ENCODE measurements at regions not wholly inside any gene's neighbourhood (a gene's known extent, or its start where the extent isn't known, plus 50 kb on each side); places are given as distances from the start of the nearest gene placed in this dataset.

DNA sequence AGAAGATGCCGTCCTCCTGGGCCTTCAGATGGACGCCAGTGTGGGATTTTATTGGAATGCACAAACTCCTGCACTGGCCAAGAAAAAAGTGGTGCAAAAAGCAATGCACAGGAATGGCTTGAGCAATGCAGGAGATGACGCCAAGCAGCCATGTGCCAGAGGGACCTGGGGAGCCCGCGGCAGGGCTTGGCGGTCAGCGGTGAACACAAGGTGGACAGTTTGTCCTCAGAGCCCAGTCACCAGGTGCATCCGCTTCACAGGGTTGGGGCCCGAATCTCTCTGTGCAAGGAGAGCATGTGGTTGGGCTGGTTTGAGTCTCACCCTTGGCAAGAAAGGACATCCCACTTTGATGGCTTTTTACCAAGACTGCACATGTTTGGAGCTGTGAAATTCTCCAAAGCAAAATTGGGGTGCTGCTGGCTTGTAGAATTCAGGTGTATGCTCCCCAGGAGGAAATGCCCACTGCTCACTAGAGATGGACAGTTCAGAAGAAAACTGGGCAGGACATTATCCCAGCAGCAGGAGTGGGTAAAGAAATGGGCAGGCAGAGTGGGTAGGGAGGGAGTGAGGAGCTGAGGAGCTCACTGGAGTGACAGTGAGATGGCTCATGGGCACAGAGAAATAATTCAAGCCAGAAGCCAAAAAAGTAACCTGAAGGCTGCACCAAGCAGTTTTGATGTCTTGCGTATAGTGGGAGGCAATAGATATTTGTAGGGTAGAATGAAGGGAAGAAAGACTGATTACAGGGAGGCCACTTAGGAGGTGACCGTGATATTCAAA is 463.9 kb downstream of the MTRR start:
- DNase-seq = no peak

DNA sequence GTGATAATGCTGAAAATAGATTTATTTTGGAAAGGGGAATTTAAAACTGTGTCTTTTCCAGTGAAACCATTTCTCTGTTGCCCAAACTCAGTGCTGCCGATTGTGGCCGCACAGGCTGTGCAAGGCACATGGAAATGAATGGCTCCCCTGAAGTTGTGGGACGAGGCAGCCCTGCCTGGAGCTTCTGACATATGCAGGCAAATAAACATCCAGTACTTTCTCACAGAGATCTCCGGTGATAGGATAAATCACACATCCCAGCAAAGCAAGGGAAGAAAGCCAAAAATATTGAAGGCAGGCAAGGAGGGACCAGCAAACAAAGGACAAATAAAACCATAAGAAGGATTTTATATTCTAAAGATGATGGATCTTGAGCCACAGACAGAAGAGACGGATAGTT is 464.5 kb downstream of the MTRR start:
- no peak for DNase-seq

DNA sequence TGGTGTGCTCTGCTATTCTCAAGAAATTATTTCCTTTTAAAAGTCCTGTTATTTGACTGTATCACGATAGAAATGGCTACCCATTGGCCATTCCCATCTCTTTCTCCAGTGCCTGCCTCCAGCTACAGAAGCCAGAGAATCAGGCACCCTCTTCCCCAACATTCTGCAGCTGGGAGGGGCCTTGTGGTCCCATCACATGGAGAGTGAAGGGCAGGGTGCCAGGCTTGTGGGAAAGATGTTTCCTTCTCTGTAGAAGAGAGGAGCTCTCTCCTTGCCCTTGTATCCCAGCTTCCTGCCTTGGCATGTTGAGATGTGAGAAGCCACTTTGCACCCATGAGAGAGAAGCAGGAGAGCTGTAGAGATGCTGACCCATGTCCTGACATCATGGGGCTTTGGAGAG is 465.0 kb downstream of the MTRR start:
- no peak for DNase-seq

DNA sequence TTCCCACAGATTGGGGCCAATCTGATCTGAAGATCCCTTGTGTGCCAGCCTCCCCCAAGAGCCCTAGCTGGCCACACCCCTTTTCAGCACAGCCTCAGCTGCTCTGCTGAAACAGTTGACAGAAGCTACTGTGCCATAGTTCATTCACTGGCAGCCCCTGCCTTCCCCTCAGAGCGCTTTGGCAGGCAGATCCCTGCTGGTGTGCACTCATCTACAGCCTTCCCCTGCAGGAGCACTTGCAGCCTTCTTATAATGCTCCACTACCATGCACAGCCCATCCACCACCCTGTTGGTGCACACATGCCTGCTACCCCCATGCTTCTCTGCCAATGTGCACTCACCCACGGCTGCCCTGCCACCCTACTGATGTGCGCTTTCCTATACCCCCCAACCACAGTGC is 471.3 kb downstream of the MTRR start:
- no peak for DNase-seq

DNA sequence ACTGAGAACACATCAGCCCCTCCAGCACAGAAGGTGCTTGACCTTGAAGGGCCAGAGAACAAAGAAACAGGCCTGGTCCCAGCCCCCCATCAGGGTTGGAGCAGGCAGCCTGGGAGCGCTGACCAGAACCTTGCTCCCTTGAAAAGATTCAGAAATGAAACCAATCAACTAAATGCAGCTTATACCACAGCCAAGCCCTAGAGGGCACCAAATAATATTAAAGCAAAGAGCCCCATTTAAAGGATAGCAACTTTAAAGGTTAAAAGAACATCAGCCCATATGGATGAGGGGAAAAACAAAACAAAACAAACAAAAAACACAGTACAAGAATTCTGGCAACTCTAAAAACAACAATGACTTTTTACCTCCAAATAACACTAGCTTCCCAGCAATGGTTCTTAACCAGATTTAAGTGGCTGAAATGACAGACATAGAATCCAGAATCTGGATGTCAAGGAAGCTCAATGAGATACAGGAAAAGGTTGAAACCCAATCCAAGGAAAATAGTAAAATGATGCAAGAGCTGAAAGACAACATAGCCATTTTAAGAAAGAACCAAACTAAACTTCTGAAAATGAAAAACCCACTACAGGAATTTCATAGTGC is 471.9 kb downstream of the MTRR start:
- peak; percentile 15 for DNase-seq

DNA sequence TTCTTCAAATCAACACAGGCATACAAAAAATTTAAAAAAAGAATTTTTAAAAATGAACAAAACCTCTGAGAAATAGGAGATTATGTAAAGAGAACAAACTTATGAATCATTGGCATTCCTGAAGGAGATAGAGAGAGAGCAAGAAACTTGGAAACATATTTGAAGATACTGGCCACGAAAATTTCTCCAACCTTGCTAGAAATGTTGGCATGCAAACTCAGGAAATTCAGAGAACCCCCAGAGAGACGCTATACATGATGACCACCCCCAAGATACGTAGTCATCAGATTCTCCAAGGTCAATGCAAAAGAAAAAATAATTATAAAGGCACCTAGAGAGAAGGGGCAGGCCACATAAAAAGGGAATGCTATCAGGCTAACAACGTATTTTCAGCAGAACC is 472.5 kb downstream of the MTRR start:
- DNase-seq = no peak

DNA sequence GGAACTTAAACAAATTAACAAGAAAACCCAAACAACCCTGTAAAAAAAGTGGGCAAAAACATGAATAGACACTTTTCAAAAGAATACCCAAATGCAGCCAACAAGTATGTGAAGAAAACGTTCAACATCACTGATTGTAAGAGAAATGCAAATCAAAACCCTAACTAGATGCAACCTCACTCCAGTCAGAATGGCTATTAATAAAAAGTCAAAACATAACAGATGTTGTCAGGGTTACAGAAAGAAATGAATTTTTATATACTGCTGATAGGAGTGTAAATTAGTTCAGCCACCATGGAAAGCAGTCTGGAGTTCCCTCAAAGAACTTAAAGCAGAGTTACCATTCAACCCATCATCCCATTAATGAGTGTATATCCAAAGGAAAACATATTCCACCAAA is 479.0 kb downstream of the MTRR start:
- no peak for DNase-seq

DNA sequence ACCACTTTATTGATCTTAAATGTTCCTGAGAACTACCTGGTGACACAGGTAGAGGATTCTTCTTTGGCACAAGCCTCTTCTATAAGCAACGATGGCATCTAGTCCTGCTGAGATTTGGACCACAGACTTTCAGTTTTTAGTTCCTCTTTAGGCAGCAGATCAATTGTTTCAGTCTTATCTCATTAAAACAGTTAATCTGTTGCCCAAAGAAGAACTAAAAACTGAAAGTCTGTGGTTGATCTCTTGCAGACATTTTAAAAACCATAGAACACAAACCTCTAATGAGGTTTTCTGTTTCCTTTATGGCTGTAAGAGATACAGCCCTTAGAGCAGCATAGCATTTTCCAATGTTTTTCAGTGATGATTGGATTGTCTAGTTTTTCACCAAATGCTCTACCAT is 480.9 kb downstream of the MTRR start:
- DNase-seq = no peak

DNA sequence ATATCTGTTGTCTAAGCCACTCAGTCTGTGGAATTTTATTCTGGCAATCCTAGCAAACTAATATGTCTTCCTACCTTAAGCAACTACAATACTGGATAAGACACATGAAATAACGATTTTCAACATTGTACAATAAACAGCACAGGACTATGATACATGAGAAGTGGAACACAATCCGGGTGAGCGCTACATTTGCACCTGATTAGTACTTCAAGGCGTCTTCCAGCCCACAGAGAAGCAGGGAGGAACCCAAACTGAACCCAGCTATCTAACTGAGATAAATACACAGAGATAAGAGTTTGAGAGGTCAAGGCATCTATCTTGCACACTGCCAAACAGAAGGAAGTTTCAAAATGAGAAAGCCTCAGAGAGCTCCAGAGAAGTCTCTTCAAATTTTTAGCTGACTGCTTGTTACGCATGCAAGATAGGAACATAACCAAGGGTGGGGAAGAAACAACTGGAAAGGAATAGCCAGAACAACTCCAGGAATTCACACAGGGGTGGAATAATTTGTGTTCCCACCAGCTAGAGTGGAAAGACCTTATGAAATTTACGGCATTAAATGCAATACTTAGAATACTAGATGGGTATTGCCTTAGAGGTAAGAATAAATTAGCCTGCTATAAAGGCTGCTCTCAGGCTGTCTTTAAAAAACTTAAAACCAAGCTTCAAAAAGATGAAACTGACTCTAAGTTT is 481.8 kb downstream of the MTRR start:
- DNase-seq = no peak

DNA sequence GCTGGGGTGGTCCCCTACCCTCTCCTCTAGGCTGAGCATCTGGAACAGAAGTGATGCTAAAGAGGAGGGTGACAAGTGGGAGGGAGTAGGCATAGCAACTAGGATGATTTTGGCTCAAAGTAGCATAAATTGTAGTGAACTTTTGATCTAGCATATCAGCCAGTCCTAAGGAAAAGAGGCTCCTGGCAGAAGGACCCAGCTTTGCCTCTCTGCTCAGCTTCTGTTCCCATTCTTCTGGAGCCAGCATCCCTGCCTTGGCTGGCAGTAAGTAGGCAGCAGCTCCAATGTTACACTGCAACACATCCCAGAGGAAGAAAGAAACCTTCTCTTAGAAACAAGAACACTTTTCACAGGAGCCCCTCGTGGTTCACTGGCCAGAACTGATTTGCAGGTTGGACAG is 487.0 kb downstream of the MTRR start:
- no peak for DNase-seq

DNA sequence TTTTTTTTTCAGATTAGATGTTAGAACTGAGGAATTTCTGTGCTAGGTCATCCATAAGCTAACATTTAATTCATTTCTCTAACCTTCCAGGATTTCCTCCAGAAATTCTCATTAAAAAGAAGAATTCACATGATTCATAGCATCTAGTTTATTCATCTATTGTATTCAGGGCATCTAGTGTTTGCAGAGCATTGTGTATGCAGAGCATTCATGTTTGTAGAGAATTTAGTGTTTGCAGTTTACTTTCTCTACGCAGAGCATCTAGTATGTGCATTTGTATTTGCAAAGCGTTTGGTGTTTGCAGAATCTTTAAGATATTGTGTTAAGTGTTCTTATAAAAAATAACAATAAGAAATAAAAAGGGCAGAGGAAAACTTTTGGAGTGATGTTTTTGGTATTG is 491.1 kb downstream of the MTRR start:
- no peak for DNase-seq

DNA sequence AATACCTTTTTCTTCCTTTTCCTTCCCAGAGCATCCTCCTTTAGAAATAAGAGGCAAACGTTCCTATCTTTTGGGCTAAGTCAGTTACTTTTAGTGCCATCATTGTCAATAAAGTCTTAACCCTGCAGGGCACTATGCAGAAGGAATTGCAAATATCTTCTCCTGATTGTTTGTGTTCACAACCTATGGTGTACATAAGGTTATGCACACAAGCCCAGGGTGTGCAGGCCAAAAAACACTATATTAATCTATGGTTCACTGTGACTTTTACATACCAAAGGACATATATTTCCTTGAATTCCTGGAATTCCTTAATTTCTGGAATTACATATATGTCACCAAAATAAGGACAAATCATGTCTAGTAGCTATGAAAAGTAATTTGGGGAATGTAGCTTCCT is 493.5 kb downstream of the MTRR start:
- no peak for DNase-seq

DNA sequence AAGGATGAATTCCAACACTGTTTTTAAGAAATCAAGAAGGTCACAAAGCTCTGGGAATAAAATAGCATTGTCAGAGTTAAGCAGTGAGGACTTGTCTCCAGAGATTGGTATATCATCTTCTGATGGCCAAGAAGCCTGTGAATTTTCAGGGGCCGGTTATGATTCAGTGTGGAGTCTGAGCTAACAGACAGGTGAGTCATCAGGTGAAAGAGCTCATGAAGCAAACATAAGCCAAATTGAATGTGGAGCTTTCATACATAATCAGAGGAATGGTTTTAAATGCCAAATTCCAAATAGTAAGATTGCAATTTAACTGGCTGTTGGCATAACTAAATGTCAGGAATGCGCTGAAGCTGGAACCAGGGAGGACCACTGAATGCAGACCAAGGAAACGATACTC is 494.2 kb downstream of the MTRR start:
- no peak for DNase-seq

DNA sequence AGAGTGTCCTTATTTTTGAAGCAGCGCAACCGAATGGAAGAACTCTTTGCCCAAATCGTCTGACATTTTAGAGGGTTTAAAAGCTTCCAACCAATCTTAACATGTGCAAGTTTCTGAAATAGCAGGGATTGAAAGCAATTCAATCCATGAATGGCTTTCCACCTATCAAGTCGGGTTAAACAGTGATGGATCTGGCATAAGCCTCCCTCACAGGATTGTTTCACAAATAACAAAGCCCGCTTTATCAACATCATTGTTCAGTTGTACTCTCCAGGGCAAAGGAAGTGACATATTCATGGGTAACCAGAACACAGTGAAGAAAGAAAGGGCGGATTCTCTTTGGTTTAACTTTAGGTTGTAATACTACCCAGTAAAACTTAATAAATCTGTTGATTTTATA is 497.3 kb downstream of the MTRR start:
- no peak for DNase-seq

DNA sequence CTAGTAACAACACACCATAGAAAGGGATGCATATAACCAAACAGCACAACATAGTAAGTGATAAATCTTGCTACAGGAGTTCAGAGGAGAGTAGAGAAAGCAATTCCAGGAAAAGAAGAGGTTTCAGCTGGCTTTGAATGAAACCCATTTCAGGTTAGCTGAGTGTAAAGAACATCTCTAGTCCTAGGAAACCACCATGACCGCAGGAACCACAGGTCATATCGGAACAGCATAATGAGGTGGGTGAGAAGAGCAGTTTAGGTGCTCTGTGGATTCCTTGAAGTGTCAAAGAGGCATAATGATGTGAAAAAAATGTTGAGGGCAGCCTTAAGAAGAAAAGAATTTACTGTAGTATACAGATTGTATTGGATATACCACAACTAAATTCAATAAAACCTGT is 507.5 kb downstream of the MTRR start:
- no peak for DNase-seq

DNA sequence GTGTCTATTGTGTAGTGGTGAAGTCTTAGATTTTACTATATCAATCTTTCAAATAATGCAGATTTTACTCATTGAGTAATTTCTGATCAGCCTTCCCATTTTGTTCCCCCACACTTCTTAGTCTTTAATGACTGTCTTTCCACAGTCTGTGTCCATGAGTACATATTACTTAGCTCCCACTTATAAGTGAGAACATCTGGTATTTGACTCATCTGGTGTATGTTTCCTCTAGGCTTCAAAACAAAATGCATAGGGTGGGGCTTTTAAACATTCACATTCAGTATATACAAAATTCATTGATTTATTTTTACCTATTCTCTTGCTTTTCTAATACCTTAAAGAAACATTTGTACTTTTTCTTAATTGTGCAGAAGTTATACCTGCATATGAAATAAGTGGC is 513.0 kb downstream of the MTRR start:
- no peak for DNase-seq

DNA sequence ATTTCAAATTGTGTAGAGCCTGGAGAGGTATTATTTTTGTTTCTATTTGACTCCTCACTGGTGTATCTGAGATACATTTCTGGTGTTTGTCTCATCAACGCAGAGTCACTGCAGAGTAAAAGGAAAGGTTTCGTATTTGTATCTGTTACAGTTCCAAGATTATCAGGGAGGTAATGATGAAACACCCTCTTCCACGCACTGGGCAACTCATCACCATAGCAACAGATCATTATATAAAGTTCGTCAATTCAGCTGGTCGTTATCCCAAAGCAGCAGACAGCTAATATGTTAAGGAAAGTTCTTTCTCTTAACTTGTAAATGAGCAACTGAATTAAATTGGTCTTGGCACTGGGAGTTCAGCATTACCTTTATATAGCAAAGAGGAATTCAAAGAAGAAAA is 513.5 kb downstream of the MTRR start:
- DNase-seq = no peak

DNA sequence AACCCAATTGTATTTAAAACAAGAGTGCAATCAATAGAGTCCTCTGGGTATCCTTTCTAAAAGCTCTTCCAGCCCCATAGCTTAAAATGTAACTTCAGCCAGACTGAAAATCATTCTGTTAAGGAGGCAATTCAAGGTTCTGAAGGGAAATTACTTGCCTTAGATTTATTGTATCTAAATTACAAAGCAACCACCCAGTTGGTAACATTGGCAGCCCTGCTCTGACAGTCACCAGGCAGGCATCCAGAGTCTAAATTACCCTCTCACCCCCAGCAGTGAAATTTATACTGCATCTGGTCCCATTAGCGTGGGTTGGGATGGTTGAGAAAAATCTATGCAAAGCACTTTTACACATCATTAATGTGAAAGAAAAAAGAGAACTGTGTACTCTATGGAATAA is 514.7 kb downstream of the MTRR start:
- no peak for DNase-seq

DNA sequence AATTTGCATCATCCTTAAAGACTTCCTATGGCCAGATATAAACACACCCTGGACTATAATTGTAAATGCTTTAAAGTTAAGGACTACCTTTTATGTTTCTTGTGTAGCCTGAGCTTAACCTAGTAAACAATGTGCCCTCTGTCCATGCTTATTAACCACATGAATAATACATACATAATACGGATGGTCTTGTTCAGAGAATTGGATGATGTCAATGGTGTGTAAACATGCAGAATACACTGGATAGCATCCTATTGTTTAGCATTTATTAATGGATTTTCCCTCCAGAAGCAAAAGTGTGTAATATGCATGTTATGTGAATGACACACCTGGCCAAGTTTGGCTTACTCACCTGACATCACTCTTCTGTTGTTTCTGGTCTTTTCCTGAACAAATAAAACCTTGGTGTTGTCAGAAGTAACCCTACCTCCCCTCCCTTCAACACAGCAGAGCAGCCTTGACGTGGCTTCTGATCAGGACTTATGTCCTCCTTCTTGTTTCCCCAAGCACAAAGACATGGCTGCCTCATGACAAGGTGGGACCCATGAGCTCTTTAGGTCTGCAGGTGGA is 517.9 kb downstream of the MTRR start:
- no peak for DNase-seq

DNA sequence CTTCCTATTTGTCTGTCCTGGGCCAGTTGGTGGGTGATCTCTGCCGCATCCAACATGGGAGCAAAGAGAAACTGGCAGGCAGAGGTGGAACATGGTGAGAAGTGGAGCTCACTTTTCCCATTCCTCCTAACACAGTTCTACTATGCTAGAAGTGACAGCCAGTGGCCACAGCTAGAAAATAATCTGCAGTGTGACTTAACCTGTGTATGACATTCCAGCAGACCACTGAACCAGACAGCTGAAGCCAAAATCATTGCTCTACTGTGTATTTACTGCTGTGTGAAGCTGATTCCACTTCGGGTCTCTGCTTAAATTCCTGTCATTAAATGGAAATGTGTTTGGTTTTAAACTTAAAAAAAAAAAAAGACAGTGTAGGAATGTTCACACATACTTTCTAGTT is 523.0 kb downstream of the MTRR start:
- no peak for DNase-seq

DNA sequence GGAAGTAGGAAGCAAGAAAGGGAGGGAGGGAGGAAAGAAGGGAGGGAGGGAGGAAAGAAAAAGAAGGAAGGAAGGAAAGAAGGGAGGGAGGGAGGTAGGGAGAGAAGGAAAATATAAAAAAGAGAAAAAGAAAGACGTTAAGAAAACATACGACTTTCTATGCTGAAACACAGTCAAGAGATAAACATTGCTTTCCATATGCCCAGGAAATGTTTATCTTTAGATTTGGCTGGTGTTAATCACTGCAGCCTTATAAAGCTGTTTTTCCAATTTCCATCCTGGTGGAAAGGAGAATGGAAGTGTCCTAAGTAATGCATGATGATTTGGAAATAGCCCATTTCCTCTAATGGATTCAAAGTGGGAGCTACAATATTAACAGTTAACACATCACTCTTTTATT is 524.3 kb downstream of the MTRR start:
- no peak for DNase-seq

DNA sequence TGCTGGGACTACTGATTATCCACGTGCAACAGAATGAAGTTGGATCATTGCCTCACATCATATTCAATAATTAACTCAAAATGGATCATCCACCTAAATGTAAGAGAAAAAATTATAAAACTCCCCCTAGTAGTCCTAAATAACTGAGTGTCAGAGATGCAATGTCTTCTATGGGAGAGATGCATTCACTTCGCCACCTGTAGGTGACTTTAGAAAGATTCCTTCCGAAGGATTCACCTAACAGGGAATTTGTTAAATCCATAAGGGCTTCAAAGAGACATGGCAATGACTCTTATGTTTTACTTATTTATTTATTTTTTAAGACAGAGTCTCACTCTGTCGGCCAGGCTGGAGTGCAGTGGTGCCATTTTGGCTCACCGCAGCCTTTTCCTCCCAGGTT is 526.0 kb downstream of the MTRR start:
- DNase-seq = no peak

DNA sequence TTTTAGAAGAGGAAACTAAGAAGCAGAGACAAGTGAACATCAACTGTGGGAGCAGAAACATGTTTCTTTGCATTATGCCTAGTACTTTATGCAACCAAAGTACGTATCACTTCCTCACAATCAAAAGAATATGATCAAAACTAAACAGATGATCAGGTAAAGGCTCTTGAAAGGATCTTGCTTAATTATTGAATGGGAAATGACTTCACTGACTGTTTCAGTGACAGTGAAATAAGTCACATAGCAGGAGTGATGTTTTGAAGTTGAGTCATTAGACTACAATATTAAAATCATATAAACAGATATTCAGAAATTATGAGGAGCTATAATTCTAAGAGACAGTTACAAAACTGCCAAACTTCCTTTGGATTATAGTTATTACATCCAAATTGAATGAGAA is 527.3 kb downstream of the MTRR start:
- no peak for DNase-seq

DNA sequence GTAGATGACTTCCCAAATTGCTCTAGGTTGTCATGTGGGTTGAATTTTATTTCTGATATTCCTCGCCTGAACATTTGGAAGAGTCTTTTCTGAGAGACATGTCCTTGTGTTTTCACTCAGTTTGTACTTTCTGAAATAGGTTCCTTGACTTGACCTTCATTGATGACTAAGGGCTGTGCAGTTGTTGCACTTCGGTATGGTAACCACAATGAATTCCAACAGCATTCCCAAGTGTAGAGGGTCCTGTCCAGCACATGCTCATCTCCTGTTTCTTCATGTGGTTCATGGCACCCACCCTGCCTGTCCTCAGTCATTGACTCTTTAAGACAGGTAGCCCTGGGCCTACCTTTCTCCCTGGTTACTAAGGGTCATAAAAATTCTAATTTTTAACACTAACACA is 527.8 kb downstream of the MTRR start:
- no peak for DNase-seq

Measured in NCI-H2029 treated with DMSO at 0.1 percent for 48 hours (cell line).